NCI-H82 treated with DMSO at 0.1 percent for 48 hours (cell line): ENCODE measurements at regions not wholly inside any gene's neighbourhood (a gene's known extent, or its start where the extent isn't known, plus 50 kb on each side); places are given as distances from the start of the nearest gene placed in this dataset.

Source experiments
- DNase-seq: peaks from one replicate; lab custom pipeline; 2025; ENCODE audit not compliant: unreplicated experiment; lab: John Stamatoyannopoulos, UW

DNA sequence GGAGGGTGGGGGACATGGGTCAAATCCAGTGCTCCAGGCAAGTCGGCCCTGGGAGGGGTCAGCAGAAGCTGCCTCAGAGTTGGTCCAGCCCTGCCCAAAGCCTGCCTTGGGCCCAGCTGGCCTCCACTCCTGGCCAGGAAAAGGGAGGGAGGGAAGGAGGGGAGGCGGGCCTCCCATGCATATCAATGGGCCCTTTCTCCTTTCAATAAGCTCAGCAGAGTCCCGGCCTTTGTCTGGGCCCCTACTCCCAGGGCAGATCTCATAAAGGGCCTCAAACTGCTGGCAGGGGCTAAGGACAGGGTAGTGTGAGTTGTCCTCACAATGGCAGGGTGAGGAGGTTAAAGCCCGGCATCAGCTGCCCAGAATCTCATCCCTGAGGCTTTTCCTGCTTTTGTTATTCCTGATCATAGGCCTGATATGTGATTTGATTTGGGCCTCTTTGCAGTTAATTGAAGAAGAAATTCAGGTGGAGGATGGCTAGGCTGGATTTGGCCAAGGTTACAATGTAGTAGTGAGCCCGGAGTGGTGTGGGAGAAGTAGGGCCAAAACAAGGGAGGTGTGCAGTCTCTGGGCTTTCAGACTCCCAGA lies 121.1 kb upstream of the ATP6AP2 start:
- DNase-seq = no peak

DNA sequence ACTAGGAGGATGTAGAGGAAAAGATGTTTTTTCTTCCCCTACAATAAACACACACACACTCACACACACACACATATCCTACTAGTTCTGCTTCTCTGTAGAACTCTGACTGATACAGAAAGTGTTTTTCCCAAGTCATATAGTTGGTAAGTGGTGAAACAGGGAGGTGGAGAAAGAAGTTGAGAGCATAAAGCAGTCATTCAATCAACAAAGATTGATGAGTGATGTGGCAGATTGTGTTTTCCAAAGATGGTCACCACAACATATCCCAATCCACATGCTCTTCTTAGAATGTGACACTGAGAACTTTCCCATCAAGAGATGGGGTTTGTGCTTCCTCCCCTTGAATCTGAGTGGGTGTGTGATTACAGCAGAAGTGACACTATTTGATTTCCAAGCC lies 123.4 kb upstream of the ATP6AP2 start:
- no peak for DNase-seq

DNA sequence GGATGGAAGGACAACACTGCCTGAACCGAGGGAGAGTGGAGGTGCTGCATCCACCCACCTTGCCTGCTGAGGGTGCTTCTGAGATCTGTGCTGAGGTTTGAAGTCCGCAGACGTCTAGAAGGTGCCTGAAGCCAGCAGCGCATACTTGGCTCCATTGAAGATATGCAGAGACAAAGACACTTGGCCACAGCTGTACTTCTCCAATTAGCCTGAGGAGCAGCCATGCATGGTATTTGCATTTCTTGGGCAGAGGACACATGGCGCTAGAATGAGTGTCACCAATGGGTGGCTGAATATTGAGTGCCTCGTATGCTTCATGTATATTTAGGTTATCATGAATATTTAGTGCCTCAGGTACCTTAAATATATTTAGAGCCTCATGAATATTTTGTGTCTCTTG lies 128.7 kb upstream of the ATP6AP2 start:
- no peak for DNase-seq

DNA sequence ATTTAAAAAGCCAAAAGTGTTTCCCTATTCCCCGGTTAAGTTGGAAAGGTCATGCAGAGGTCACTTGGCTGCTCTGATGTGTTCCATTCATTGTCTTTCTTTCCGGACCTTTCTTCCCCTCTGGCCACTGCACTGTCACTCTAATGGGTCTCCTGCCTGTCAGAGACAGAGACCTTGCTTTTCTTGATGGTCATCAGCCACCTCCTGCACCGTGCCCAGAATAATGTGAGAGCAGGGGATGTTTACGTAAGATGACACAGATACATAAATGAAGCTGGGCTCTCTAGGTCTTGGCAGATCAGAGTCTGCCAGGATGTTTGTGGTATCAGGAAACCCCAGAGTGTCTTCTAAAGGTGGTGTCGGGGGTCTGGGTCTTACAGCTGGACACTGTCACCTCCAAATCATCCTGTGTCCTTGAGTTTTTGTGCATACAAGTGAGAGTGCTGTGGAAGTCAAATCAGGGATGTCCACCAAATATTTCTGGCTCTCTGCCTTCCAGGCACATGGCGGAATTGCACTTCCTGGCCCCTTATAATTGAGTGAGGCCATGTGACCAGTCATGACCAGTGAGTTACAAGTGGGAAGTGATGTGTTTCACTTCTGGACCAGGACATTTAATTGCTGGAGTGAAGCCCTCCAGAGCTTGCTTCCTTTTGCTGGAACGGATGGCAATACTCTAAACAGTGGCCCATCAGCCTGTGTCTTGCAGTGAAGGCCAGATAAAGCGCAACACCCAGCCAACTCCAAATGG lies 130.6 kb upstream of the ATP6AP2 start:
- no peak for DNase-seq

DNA sequence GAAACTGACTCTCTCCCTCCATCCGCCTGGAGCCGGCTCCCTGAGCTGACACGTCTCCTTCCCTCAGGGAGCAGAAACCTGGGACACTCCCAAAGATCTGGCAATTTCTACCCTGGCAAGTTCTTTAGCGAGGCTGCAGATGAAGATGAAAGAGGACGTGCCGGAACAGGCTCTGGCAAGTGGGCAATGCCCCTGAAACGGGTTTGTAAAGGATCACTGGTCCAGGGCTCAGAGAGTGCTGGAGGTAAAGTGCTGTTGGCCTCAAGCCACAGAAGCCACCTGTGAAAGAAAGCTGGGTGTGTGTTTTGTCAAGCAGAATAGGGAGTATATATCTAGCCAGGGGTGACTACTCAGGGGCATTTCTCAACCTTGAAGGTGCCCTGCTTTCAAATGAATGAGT lies 131.4 kb upstream of the ATP6AP2 start:
- no peak for DNase-seq

DNA sequence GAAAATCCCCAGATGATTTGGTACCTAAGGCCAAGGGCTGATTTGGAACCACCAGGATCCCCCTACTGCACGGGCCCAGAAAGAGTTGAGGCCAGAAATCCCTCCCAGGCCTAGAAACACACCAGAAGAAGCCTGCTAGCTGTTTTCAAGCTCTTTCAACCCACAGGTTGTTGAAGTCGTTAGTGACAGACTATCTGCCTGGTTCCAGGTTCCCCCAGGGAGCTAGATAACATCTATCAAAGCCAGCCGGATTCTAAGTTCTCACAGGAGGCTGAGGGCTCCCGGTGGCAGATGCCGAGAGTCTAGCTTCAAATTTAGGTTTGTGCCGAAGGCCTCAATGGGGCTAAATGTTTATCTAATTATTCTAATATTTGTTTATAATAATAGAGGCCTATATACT lies 132.0 kb upstream of the ATP6AP2 start:
- DNase-seq = no peak

DNA sequence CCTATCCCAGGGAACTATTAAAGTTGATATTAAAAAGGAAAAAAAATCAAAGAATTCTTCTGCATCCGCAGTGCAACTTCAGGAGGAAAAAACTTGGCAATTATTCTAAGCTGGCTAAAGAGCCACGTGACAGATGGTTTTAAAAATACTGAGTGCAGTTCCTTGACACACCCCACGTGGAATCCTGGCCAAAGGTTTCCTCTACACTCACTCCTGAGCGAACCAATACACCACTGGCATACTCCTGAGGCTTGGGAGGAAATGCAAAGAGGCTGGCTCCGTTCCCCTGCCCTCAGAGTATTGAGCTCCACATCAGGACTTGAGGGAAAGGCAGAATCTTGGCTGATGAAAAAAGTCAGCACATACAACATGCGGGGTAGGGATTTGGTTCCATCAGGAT lies 133.8 kb upstream of the ATP6AP2 start:
- no peak for DNase-seq

DNA sequence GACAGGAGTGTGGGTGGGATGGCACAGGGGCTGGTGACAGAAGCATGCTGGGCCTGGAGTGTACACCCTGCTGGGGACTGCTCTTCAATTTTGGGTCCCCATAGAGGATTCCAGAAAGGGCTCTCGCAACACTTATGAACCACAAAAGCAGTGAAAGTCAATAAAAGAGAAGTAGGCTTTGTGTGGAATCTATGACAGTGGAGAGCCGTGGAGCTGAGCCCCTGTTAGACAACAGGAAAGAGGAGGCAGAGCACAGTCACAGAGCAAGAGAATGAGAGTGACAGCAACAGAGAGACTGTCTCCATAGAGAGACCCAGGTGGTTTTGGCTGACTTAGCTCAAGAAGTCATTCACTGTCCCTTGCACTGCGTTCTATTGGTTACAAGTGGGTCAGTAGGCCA lies 135.1 kb upstream of the ATP6AP2 start:
- no peak for DNase-seq

DNA sequence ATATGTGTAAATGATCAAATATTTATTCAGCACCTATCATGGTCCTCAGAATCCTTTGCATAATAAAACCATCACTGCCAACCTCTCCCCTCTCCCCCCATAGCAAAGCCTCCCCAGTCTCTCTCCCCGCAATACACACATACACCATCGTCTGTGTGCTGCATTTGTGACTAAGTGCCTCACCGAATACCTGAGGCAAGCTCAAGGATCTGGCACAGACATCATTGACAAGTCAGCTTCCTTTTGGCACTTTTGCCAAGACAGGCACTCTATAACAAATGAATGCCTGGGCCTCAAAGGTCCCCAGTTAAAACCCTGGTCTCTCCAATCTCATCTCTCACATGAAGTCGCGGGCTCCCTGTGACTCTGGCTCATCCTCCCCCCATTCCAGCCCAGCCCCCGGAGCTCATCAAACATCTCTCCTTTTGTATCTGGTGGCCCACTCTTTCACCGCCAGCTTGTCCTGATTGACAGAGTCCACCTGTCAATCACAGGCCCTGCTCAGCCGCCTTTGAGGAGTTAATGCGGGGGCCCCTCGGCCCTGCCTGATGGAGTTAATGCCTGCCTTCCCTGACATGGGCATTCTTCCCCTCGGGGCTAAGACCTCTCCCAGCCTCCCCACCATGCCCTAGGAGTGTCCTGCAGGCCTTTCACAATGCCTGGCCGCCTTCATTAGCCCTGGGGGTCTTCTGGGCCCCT lies 135.8 kb upstream of the ATP6AP2 start:
- DNase-seq = peak; percentile 21

DNA sequence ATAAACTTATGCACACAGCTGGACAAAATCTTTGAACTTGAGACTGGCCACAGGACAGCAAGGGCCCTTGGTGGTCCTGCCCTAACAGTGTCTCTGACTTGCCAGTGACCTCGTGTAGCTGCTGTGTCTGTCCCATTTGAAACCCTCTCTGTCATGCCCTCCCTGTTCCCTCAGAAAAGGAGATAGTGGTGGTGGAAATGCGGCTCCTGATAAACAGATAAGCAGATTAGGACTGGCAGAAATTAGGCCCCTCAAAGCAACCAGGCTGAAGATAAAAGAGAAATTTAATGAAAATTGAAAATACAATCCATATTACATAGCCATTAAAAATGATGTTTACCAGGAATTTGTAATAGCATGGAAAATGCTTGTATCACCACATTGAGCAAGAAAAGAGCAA lies 136.6 kb upstream of the ATP6AP2 start:
- peak; percentile 16 for DNase-seq

DNA sequence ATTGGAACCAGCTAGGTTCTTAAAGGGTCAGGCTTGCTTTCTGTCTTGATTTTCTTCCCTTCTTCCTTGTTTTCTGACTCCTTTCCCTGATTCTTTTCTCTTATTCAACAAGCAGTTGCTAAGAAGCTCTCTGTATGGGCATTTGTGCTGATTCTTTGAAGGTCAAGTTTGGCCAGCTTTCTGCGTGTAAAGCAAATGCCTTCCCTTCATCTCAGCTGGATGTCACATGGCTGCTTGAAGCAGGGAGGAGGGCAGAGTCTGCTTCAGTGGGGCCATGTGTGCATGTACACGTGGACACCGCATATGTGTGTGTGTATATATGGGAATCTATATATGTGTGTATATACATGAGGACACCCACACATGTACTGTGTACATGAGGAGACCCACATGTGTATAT lies 139.9 kb upstream of the ATP6AP2 start:
- no peak for DNase-seq

DNA sequence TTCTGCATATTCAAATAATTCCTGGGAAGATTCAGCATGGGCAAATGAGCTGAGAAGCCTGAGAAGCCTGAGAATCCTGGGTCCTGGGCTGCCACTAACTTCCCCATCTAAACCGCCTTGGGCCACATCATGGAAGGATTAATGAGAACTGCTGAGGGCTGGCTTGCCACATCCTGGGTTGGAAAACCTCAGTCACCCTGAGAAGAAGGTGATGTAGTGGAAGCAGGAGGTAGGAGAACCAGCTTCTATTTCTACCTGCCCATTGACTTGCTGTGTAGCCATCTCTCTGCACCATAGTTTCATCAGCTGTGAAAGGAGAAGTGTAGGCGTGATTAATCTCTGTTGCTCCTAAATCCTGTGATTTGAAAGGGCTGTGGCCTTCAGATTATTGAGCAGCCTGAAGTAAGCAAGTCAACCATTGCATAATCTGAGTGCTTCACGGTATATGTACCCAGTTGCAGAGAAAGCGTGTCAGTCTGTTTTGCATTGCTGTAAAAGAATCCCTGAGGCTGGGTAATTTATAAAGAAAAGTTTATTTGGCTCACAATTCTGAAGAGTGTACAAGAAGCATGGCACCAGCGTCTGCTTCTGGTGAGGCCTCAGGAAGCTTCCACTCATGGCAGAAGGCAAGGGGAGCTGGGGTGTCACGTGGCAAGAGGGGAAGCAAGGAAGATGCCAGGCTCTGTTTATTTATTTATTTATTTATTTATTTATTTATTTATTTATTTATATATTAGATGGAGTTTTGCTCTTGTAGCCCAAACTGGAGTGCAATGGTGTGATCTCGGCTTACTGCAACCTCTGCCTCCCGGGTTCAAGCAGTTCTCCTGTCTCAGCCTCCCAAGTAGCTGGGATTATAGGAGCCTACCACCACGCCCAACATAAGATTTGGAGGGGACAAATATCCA lies 140.9 kb upstream of the ATP6AP2 start:
- DNase-seq = no peak

DNA sequence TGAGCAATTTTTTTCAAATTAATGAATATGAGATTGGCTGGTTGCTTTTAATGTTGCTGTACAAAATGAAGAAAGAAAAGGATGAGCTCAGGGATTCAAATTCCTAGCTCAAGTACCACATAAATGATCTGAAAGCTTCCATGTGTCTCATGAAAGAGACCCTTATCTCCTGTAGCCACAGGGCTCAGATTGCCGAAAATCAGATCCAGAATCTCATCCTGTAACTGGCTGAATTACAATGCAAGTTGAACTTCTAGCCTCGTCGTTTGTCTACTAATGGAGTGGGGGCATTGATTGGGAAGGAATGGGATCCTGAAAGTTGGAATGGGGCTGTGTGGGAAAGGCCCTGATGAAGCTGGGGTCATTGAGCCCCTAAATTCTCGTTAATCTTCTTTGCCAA lies 143.4 kb upstream of the ATP6AP2 start:
- no peak for DNase-seq

DNA sequence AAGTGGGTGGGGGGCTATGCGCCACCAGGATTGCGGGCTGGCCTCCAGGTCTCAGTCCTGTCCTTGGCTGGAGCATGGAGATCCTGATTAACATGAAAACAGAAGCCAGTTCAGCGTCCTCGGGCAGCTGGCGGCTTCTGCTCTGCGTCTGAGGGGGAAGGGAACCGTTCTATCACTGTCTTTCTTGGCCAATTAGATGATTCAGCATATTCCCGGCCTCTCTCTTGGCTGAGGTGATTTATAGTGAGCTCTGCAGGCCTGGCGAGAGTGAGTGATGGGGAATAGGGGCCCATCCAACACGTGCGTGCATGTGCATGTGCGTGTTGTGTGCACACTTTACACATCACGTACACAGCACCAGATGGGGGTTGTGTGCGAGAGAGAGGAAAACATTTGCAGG lies 145.8 kb upstream of the ATP6AP2 start:
- peak; percentile 88 for DNase-seq

DNA sequence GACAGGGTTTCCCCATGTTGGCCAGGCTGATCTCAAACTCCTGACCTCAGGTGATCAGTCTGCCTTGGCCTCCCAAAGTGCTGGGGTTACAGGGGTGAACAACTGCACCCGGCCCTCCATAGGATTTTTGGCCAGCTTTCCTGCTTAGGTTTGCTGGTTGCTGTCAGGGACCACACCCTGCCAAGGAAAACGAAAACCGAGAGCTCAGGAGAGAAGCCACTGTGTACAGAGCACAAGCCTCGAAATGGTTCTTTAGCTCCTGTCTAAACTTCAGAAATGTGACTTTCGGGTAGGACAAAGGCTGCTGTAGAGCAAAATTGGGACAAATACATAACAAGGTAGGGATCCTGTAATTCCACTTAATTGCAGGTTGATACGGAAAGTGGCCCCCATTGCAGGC lies 146.3 kb upstream of the ATP6AP2 start:
- DNase-seq = no peak

DNA sequence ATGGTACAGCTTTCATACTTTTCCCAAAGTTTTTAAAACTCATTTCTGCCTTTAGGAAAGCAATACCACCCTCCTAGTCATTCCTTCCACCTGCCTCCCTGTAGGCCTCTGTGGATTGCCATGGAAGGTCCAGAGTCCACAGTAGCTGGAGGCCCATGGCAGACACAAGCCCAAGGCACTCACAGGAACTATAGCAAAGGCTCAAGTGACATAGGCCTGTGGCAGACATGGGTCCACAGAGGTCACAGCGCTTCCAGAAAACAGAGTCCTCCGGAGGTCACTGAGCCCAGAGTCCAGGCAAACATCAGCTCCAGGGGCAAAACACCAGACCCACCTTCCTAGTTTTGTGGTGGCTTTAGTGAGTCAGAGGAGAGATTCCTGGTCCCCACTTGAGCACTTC lies 147.6 kb upstream of the ATP6AP2 start:
- DNase-seq = no peak

DNA sequence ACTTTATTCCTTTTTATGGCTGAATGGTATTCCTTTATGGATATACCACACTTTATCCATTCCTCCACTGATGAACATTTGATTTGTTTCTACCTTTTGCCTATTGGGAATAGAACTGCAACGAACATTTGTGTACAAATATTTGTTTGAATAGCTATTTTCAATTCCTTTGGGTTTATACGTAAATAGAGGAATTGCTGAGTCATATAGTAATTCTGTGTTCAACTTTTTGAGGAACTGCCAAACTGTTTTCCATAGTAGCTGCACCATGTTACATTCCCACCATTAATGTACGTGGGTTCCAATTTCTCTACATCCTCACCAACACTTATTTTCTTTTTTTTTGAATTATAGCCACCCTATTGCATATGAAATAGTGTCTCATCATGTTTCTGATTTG lies 156.5 kb upstream of the ATP6AP2 start:
- no peak for DNase-seq

DNA sequence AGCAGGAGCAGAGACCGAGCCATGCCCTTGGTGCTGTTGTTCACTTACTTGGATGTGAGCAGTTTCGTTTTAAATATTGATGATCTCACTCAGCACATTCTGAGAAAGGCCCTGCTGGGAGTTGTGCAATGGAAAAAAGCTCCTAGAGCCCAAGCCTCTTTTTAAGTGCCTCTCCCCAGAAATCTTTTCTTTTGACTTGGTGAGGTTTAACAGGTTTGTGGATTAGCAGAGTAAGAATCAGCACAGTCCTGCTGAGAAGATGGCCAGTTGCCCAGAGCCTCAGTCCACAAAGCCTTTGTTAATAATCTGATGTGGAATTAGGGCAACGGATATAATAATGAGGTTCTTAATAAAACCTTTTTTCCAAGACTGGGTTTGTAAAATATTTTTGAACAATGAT lies 157.5 kb upstream of the ATP6AP2 start:
- no peak for DNase-seq

DNA sequence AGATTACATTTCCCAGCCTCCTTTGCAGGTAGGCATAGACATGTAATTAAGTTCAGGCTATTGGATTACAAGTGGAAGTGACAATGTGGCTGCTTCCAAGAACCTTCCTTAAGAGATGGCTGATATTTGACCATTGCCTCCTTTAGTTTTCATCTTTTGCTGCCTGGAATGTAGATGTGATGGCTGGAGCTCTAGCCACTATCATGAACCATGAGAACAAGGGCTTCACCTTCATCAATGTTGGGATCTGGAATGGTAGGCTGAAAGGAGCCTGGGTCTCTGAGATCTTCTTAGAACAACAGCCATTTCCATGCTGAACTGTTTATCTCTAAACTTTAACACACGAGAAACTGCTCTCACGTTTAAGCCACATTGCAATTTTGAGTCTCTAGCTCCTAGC lies 158.7 kb upstream of the ATP6AP2 start:
- no peak for DNase-seq

DNA sequence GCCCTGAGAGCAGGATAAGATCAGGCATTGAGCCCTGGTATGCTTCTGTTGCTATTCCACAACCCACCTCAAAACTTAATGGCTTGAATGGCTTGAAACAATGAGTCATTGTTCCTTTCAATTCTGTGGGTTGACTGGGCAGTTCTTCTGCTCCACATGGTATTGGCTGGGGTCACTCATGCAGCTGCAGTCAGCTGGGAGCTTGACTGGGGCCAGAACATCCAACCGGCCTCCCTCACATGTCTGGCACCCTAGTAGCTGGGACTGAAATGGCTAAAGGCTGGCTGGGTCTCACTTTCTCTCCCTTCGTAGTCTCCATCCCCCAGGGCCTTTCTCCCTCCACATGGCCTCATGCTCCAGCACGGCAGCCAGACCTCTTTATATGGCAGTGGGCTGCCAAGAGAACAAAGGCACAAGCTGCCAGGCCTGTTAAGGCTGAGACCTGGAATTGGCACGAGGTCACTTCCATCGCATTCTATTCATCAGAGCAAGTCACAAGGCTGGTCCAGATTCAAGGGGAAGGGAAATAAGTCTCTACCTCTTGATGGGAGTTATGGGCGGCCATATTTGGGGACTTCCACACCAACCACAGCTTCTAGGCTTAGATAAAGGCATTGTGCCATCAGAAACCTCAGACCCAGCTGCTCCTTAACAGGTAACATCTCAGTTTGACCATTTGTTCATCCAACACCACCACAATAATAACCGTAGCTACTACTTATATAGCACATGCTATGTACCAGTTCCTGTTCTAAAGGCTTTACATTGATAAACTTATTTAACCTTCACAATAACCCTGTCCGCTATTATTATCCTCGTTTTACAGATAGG lies 159.7 kb upstream of the ATP6AP2 start:
- DNase-seq = no peak

DNA sequence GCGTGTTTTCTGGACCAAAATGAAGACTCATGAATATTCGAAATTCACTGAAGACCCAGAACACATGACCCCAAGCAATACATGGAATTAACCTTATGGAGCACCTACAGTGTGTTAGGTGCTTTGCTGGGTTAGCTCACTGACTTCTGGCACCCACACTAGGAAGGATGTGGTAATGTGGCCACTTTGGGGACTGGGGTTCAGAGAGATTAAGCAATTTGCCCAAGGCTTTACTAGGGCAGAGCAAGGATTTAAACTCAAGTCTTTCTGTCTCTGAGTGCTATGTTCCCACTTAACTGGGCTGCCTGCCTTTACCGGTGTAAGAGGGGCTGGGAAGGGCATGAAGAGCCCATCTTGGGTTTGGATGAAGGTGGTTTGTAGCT lies 162.0 kb upstream of the ATP6AP2 start:
- DNase-seq = no peak
